ENCODE measurements at regions not wholly inside any gene's neighbourhood (a gene's known extent, or its start where the extent isn't known, plus 50 kb on each side); places are given as distances from the start of the nearest gene placed in this dataset.

DNA sequence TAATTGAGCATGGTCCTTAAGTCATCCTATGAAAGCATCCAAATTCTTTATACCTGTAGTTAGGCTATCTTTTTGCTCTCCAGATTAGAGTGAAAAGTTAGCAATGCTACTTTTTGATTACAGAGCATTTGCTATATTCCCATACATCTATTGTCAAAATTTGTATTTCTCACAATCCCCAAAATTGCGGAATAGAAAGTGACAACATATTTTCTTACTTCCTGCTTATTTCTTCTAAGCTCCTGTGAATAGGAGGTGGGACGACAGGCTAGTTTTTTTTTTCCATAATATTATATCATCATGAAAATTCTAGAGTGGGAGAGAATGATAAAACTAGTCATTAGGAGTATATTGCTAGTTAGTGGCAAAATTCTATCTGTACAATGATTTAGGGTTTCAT is 264.0 kb upstream of the DPYD start:
- TF ChIP-seq, protein P1, sequence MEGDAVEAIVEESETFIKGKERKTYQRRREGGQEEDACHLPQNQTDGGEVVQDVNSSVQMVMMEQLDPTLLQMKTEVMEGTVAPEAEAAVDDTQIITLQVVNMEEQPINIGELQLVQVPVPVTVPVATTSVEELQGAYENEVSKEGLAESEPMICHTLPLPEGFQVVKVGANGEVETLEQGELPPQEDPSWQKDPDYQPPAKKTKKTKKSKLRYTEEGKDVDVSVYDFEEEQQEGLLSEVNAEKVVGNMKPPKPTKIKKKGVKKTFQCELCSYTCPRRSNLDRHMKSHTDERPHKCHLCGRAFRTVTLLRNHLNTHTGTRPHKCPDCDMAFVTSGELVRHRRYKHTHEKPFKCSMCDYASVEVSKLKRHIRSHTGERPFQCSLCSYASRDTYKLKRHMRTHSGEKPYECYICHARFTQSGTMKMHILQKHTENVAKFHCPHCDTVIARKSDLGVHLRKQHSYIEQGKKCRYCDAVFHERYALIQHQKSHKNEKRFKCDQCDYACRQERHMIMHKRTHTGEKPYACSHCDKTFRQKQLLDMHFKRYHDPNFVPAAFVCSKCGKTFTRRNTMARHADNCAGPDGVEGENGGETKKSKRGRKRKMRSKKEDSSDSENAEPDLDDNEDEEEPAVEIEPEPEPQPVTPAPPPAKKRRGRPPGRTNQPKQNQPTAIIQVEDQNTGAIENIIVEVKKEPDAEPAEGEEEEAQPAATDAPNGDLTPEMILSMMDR (IDR thresholded peaks at IDR 0.05; ENCODE audit: insufficient read depth, low read length), result no peak
- no peak for TF ChIP-seq SPI1 (IDR thresholded peaks at IDR 0.05; ENCODE audit: borderline replicate concordance, low read depth)
